Keratinocyte (primary cell): ENCODE measurements at regions not wholly inside any gene's neighbourhood (a gene's known extent, or its start where the extent isn't known, plus 50 kb on each side); places are given as distances from the start of the nearest gene placed in this dataset.

Experiments
- EZH2 ChIP-seq: IDR thresholded peaks from one replicate; pipeline ENCODE4 v1.6.1; 2012; ENCODE audit warnings: inconsistent platforms, mild to moderate bottlenecking, low read length, moderate library complexity
- TF ChIP-seq, protein P1 (sequence below), 3 experiments: IDR thresholded peaks in 1 of 3; conservative IDR thresholded peaks in 1 of 3; optimal IDR thresholded peaks in 1 of 3; 2 replicates in 2 of 3; 3 replicates in 1 of 3; pipeline versions ENCODE3 to v1.5.1; 2011; ENCODE audit warnings: low read length in 3 of 3, mild to moderate bottlenecking in 3 of 3, moderate library complexity in 2 of 3, control low read depth in 1 of 3, inconsistent platforms in 1 of 3; ENCODE audit not compliant: insufficient read depth in 2 of 3; ENCODE audit errors: extremely low read depth in 1 of 3

DNA sequence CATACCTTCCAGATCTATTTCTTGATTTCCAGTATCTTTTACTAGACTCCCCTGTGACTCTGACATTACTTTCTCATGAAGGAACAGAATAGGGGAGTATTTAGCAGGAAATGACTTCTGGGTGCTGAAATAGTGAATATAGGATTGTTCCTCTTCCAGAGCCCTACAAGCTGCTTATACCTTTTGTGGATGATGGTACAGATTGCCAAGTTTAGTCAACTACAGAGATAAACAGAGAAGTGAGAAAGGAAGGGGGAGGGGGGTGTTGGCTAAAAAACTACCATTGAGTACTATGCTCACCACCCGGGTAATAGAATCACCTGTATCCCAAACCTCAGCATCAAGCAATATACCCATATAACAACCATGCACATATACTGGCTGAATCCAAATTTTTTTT is 298.3 kb upstream of the GPR149 start:
- no peak for TF ChIP-seq EZH2
- TF ChIP-seq, protein P1, sequence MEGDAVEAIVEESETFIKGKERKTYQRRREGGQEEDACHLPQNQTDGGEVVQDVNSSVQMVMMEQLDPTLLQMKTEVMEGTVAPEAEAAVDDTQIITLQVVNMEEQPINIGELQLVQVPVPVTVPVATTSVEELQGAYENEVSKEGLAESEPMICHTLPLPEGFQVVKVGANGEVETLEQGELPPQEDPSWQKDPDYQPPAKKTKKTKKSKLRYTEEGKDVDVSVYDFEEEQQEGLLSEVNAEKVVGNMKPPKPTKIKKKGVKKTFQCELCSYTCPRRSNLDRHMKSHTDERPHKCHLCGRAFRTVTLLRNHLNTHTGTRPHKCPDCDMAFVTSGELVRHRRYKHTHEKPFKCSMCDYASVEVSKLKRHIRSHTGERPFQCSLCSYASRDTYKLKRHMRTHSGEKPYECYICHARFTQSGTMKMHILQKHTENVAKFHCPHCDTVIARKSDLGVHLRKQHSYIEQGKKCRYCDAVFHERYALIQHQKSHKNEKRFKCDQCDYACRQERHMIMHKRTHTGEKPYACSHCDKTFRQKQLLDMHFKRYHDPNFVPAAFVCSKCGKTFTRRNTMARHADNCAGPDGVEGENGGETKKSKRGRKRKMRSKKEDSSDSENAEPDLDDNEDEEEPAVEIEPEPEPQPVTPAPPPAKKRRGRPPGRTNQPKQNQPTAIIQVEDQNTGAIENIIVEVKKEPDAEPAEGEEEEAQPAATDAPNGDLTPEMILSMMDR (optimal IDR thresholded peaks at IDR 0.05 in 1 of 3, IDR thresholded peaks at IDR 0.05 in 1 of 3, conservative IDR thresholded peaks at IDR 0.05 in 1 of 3; ENCODE audit: extremely low read depth in 1 of 3, insufficient read depth in 2 of 3, low read length in 3 of 3) = no peak
